ENCODE measurements at regions not wholly inside any gene's neighbourhood (a gene's known extent, or its start where the extent isn't known, plus 50 kb on each side); places are given as distances from the start of the nearest gene placed in this dataset.

DNA sequence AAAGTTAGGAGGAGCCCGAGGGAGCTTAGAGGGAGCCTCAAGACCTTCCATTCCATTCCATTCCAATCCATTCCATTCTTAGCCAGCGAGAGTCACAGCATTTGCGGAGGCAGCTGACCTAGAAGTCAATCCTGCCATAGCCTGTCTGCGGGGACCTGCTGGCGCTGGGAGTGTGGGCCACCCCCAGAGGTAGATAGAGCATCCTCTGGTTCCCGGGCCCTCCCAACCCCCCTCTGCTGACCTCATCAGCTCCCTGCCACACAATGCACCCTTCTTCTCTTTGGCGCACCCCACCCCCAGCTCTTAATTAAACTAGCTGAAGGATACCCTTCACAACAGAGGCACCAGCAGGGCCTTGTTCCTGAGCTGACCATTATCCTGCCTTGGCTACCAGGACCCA is 152.5 kb upstream of the ZMIZ1 start:
- Histone ChIP-seq H3K27ac (ENCODE audit: low read depth, low read length, poor library complexity, severe bottlenecking) (no peak overlapping the region), H3K4me2 (ENCODE audit: low read length) (no peak overlapping the region), H4K20me1 (ENCODE audit: insufficient read depth, low read length) (no peaks in the 10 kb centered on the region), H3K9me3 (ENCODE audit: low read length) (no peaks in the 10 kb centered on the region), H3K4me1 (ENCODE audit: insufficient read depth, low read length, poor library complexity, severe bottlenecking) (peaks cover 35% of the 10 kb centered on the region), H3K79me2 (ENCODE audit: insufficient read depth, low read depth, low read length) (no peaks in the 10 kb centered on the region), H2AFZ (ENCODE audit: low read length) (no peak overlapping the region), H3K36me3 (ENCODE audit: insufficient read depth, low read length) (no peaks in the 10 kb centered on the region), H3K9me2 (ENCODE audit: insufficient read depth, low read length) (no peaks in the 10 kb centered on the region), H3K4me3 (ENCODE audit: low read depth, low read length, poor library complexity, severe bottlenecking) (no peak overlapping the region)
- no peak for DNase-seq (ENCODE audit: low spot score)
- POLR2A ChIA-PET, result interaction anchor here (0.6 kb wide), 1 partner anchor 62 kb away, joined by 4 read pairs; no protein-coding TSS in a partner anchor
- no TSS peak for BruUV-seq (replicated peaks)
- intact Hi-C loops (cut with micrococcal nuclease; ENCODE audit: unreplicated experiment), result no loop called here
- CTCF ChIA-PET (ENCODE audit: unreplicated experiment), result no interaction called here
- TF ChIP-seq, protein P1, sequence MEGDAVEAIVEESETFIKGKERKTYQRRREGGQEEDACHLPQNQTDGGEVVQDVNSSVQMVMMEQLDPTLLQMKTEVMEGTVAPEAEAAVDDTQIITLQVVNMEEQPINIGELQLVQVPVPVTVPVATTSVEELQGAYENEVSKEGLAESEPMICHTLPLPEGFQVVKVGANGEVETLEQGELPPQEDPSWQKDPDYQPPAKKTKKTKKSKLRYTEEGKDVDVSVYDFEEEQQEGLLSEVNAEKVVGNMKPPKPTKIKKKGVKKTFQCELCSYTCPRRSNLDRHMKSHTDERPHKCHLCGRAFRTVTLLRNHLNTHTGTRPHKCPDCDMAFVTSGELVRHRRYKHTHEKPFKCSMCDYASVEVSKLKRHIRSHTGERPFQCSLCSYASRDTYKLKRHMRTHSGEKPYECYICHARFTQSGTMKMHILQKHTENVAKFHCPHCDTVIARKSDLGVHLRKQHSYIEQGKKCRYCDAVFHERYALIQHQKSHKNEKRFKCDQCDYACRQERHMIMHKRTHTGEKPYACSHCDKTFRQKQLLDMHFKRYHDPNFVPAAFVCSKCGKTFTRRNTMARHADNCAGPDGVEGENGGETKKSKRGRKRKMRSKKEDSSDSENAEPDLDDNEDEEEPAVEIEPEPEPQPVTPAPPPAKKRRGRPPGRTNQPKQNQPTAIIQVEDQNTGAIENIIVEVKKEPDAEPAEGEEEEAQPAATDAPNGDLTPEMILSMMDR (conservative IDR thresholded peaks at IDR 0.05; ENCODE audit: low read length), result no peak
- TF ChIP-seq EZH2phosphoT487 (IDR thresholded peaks at IDR 0.05; ENCODE audit: borderline replicate concordance, low read depth, low read length), result no peak

DNA sequence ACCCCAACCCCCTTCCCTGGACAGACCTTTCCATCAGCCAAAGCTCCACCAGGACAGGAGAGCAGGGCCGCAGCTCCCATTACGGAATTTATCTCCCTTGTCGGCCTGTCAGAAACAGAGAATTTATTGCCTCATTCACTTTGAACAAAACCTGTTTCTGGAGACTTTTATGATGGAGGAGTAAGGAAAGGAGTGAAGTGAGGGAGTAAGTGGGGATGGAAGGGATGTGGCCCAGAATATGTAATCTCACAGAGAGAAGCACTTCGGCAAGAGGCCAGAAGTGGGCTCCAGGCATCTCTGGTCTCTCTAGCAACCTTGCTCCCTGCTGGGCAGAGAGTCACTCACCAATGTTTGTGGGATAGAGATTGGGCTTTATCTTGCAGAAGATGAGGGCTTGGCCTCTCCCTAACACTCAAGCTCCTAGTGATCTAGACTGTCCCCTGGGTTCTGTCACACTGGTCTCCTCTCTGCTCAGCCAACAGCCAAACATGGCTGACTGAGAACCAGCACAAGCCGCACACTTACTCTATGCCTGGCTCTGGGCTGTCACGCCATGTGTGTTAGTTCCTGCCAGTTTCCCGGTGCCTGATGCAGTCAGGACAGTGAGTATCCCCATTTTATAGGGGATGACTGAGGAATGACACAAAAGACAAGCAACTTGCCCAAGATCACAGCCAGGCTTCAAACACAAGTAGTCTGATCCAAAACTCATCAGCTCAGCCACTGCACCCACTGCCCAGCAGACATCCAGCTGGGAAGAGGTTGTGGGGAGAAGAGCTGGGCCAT is 149.4 kb upstream of the ZMIZ1 start:
- H3K79me2 ChIP-seq (ENCODE audit: insufficient read depth, low read depth, low read length), result no peaks in the 10 kb centered on the region
- no peak overlapping the region for H3K4me3 ChIP-seq (ENCODE audit: low read depth, low read length, poor library complexity, severe bottlenecking)
- no peaks in the 10 kb centered on the region for H3K36me3 ChIP-seq (ENCODE audit: insufficient read depth, low read length)
- H3K4me2 ChIP-seq (ENCODE audit: low read length), result no peak overlapping the region
- TF ChIP-seq EZH2phosphoT487 (IDR thresholded peaks at IDR 0.05; ENCODE audit: borderline replicate concordance, low read depth, low read length), result no peak
- TF ChIP-seq, protein P1 (conservative IDR thresholded peaks at IDR 0.05; ENCODE audit: low read length), result no peak
- H3K4me1 ChIP-seq (ENCODE audit: insufficient read depth, low read length, poor library complexity, severe bottlenecking), result peaks cover 20% of the 10 kb centered on the region
- BruUV-seq (replicated peaks), result no TSS peak
- no peak for DNase-seq (ENCODE audit: low spot score)
- CTCF ChIA-PET (ENCODE audit: unreplicated experiment), result no interaction called here
- no peak overlapping the region for H2AFZ ChIP-seq (ENCODE audit: low read length)
- POLR2A ChIA-PET, result no interaction called here
- H4K20me1 ChIP-seq (ENCODE audit: insufficient read depth, low read length), result no peaks in the 10 kb centered on the region
- no peaks in the 10 kb centered on the region for H3K9me2 ChIP-seq (ENCODE audit: insufficient read depth, low read length)
- no peak overlapping the region for H3K27ac ChIP-seq (ENCODE audit: low read depth, low read length, poor library complexity, severe bottlenecking)
- H3K9me3 ChIP-seq (ENCODE audit: low read length), result no peaks in the 10 kb centered on the region
- intact Hi-C loops (cut with micrococcal nuclease; ENCODE audit: unreplicated experiment), result no loop called here

DNA sequence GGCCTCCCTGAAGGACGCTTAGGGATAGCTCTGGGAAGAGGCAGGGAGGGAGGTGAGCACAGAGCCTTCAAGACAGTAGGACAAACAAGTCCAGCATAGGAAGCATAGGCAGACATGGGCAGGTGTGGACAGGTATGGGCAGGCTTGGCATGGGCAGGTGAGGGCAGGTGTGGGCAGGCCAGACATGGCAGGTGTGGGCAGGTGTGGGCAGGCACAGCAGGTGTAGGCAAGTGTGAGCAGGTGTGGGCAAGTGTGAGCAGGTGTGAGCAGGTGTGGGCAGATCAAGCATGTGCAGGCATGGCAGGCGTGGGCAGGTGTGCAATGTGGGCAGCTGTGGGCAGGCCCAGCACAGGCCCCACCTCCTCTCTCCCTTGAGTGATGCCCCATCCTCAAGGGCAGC is 148.8 kb upstream of the ZMIZ1 start:
- no TSS peak for BruUV-seq (replicated peaks)
- Histone ChIP-seq H3K4me3 (ENCODE audit: low read depth, low read length, poor library complexity, severe bottlenecking) (no peak overlapping the region), H3K4me1 (ENCODE audit: insufficient read depth, low read length, poor library complexity, severe bottlenecking) (peaks cover 13% of the 10 kb centered on the region), H3K27ac (ENCODE audit: low read depth, low read length, poor library complexity, severe bottlenecking) (no peak overlapping the region), H3K36me3 (ENCODE audit: insufficient read depth, low read length) (no peaks in the 10 kb centered on the region), H3K9me2 (ENCODE audit: insufficient read depth, low read length) (no peaks in the 10 kb centered on the region), H3K4me2 (ENCODE audit: low read length) (no peak overlapping the region), H3K9me3 (ENCODE audit: low read length) (no peaks in the 10 kb centered on the region), H2AFZ (ENCODE audit: low read length) (no peak overlapping the region), H3K79me2 (ENCODE audit: insufficient read depth, low read depth, low read length) (no peaks in the 10 kb centered on the region), H4K20me1 (ENCODE audit: insufficient read depth, low read length) (no peaks in the 10 kb centered on the region)
- intact Hi-C loops (cut with micrococcal nuclease; ENCODE audit: unreplicated experiment), result no loop called here
- TF ChIP-seq, protein P1 (conservative IDR thresholded peaks at IDR 0.05; ENCODE audit: low read length), result no peak
- TF ChIP-seq EZH2phosphoT487 (IDR thresholded peaks at IDR 0.05; ENCODE audit: borderline replicate concordance, low read depth, low read length), result no peak
- DNase-seq (ENCODE audit: low spot score), result no peak
- POLR2A ChIA-PET, result no interaction called here
- CTCF ChIA-PET (ENCODE audit: unreplicated experiment), result no interaction called here

Measured in OCI-LY7 (cell line).